22Rv1 (cell line): ENCODE measurements at regions not wholly inside any gene's neighbourhood (a gene's known extent, or its start where the extent isn't known, plus 50 kb on each side); places are given as distances from the start of the nearest gene placed in this dataset.
"Not testable (repeated sequence)": the region's sequence is repeated elsewhere in the genome, so short reads cannot be mapped to it uniquely, and the experiment has no call there.

Experiments
- H3K27ac ChIP-seq: fragments of 450-650 bp; 2 replicates; pipeline ENCODE4 v1.5.1; 2017
- ZFX ChIP-seq: fragments of 450-650 bp; IDR thresholded peaks from 2 replicates; pipeline ENCODE4 v1.6.1; 2017; ENCODE audit warnings: antibody characterized with exemption, borderline replicate concordance
- TF ChIP-seq, protein P1 (sequence below): fragments of 450-650 bp; IDR thresholded peaks from 2 replicates; pipeline ENCODE4 v1.5.1; 2017; ENCODE audit warnings: mild to moderate bottlenecking

DNA sequence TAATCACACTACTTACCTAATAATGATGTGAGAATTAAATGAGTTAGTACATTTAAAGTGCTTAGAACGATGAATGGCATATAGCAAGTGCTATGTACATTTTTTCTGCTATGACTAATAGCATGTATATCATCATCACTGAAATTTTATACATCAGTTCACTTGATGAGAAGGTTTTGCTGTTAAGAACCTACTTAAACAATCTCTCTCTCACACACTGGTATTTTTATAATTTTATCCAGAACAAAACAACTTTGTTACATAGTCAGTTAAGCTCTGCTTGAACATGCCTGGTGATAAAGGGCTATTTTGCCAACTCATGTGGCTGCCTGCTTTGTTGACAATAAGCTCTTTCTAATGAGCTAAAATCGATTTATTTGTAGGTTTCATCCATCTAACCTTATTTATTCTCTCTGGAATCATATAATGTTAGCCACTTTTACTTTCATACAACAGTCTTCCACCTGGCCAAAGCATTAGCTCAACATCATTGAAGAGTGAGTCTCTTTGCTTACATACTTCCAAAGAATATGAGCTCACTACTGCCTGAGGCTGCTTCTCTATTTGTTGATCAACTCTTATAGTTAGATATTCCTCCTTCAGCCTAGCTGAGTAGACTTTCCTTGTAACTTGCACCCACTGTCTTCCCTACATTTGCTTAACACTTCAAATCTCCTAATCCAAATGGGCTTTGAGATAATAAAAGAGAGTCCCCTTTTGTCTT lies 372.7 kb upstream of the BOD1L1 start:
- TF ChIP-seq, protein P1, sequence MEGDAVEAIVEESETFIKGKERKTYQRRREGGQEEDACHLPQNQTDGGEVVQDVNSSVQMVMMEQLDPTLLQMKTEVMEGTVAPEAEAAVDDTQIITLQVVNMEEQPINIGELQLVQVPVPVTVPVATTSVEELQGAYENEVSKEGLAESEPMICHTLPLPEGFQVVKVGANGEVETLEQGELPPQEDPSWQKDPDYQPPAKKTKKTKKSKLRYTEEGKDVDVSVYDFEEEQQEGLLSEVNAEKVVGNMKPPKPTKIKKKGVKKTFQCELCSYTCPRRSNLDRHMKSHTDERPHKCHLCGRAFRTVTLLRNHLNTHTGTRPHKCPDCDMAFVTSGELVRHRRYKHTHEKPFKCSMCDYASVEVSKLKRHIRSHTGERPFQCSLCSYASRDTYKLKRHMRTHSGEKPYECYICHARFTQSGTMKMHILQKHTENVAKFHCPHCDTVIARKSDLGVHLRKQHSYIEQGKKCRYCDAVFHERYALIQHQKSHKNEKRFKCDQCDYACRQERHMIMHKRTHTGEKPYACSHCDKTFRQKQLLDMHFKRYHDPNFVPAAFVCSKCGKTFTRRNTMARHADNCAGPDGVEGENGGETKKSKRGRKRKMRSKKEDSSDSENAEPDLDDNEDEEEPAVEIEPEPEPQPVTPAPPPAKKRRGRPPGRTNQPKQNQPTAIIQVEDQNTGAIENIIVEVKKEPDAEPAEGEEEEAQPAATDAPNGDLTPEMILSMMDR, result no peak
- TF ChIP-seq ZFX, result no peak
- H3K27ac ChIP-seq, result no peak overlapping the region

DNA sequence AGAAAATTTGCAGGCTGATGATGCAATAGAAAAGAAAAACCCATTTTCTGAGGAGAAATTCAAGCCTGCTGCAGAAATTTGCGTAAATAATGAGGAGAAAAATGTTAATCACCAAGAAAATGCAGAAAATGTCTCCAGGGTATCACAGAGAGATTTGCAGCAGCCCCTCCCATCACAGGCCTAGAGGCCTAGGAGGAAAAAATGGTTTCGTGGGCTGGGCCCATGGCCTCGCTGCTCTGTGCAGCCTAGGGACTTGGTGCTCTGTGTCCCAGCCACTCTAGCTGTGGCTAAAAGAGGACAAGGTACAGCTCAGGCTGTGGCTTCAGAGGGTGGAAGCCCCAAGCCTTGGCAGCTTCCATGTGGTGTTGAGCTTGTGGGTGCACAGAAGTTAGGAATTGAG lies 374.8 kb upstream of the BOD1L1 start:
- H3K27ac ChIP-seq, result not testable (repeated sequence)

DNA sequence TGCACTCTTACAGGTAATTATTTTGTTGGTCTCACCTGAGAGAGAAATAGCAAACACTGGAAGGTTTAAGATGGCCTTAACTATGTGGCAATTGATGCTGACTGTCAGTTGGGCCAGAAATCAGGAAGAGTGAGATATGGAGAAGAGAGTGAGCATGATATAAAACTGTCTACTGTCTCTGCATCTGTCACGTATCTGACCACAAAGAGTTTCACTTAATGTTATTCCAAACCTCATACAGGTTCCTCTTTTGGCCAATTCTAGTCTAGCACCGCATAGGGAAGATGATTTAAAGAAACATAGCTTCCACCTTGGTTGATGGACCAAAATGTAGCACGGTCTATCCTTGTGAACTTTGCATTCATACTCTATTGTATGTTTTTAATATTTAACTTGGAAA lies 381.0 kb upstream of the BOD1L1 start:
- TF ChIP-seq, protein P1, result no peak
- no peak overlapping the region for H3K27ac ChIP-seq

DNA sequence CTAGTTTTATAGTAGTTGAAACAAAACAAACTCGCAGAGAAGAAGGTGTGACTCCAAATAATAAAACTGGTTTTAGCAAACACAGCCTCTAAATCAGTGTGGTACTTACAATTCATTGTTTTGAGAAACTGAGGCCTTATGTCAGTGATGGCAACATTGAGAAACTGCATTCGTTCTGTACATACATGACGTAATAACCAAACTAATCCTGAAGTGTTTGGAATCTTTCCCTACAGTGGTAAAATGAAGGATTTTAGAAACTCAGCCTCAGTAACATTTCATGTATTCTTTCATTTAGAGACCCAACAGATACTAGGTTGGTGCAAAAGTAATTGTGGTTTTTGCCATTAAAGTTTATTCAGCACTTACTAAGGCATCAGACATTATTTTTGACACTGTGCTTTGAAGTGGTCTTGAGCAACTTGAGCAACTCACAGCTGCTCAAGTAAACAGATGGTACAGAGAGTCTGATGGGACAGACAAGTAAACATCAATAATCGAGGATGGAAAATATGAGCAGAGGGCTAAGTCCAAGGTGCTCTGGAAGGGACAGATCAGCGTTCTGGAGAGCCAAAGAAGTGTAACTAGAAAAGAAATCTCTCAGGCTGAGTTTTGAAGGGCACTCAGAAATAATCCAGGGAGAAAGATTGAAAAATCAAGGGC lies 390.8 kb upstream of the BOD1L1 start:
- no peak overlapping the region for H3K27ac ChIP-seq
- TF ChIP-seq ZFX, result no peak
- TF ChIP-seq, protein P1, result no peak

DNA sequence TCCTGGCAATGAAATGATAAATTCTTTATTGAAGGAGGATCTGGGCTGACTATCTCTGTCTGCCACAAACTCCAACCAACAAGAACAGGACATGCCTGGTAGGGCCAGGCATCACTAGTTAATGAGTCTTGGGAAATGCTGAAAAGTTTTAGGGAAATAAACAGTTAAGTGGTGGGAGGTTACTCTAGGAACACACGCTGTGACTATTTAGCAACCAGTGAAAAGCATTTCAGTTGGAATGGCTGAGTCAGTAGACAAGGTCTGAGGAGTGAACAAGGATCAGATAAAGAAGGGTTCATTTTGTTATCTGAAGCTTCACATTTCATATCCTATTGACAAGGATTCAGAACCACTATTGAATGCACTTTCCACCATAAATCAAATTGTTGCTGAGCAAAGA lies 394.9 kb upstream of the BOD1L1 start:
- no peak overlapping the region for H3K27ac ChIP-seq
- TF ChIP-seq, protein P1, result no peak
- TF ChIP-seq ZFX, result no peak

DNA sequence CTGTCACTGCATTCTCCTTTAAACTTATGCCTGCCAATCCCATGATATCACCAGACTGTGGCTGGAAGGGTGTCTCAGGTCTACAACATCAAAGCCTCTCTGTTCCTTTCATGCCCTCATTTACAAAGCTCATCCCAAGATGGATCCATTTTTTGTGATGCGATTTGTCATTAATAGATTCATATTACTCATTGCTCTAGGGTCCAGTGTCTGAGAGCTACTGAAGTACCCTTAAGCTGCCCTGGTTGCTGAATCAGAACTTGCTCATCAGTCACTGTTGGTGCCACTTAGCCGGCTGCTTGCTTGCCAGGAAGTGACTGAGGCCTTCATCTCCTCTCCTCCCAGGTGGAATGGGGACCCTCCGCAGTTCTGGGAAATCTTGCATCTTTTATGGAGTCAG lies 395.5 kb upstream of the BOD1L1 start:
- no peak for TF ChIP-seq ZFX
- TF ChIP-seq, protein P1, result no peak
- no peak overlapping the region for H3K27ac ChIP-seq

DNA sequence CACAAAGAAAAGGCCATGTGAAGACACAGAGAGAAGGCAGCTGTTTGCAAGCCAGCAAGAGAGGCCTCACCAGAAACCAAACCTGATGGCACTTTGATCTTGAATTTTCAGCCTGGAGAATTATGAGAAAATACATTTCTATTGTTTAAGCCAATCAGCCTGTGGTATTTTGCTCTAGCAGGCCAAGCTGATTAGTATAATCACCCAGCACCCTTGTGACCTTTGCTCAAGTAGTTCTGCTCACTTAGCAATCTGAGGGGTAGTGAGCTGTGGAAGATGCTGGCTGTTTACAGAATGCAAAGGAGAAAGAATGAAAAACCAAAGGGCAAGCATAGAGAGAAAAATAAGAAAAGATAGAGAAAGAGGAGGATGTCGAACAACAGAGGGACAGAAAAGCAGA lies 396.4 kb upstream of the BOD1L1 start:
- TF ChIP-seq ZFX, result no peak
- TF ChIP-seq, protein P1, result no peak
- no peak overlapping the region for H3K27ac ChIP-seq

DNA sequence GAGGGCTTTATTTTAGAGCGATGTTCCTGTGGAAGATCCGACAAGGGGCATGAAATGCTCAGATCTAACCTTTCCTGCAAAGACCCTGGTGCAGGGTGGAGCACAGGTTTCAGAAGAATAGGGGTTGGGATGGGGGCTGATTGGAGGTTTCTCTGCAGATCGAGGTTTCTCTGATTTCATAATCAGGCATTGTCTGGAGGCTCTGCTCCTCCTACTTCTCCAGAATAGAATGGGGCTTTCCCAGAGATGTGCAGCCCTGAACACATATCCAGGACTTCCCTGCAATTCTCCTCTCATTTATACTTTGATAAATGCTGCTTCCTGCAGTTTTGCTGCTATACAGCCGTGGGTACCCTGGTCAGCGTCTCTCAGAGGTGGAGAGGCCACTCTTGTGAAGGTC lies 397.6 kb upstream of the BOD1L1 start:
- TF ChIP-seq, protein P1, result no peak
- TF ChIP-seq ZFX, result no peak

More for the DNA sequence above, 397.6 kb upstream of the BOD1L1 start:
- no peak overlapping the region for H3K27ac ChIP-seq
